Transverse colon (tissue), 3 donors: ENCODE measurements at regions not wholly inside any gene's neighbourhood (a gene's known extent, or its start where the extent isn't known, plus 50 kb on each side); places are given as distances from the start of the nearest gene placed in this dataset.

ENCODE experiments used
- EP300 ChIP-seq: sonication (generic); formaldehyde crosslinking; IDR thresholded peaks from one replicate; pipeline ENCODE4 v1.6.1; 2017; ENCODE audit warnings: antibody characterized with exemption, low read depth
- POLR2A ChIP-seq: fragments of 450-650 bp; IDR thresholded peaks from one replicate; pipeline ENCODE4 v1.6.1; 2016; ENCODE audit warnings: antibody characterized with exemption, mild to moderate bottlenecking, moderate library complexity
- TF ChIP-seq, protein P1 (sequence below), 5 experiments: fragments of 200-600 bp in 3 of 5; fragments of 450-650 bp in 2 of 5; sonication (generic) in 3 of 5; IDR thresholded peaks; 1 replicate in 2 of 5; 2 replicates in 3 of 5; pipeline ENCODE4 v1.5.1; 2016 to 2017; ENCODE audit warnings: antibody characterized with exemption in 5 of 5, inconsistent platforms in 3 of 5, mild to moderate bottlenecking in 2 of 5, moderate library complexity in 1 of 5

DNA sequence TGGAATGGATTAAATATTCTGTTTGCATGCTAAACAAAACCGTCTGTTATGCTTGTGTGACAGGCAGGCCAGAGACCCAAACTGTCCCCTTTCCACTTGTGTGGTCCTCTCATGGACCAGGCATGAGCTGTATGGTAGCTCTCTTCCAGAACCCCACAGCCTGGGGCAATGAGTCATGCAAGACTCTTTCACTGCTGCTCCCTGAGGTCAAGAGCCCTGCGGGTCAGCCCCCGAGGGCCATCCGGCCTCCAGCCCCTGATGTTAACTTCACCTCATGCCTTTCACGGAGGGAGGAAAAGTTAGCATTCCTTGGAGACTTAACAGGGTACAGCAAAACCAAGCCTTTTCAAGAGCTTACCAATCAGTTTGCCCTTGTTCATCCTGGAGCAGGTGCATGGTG lies 239.1 kb upstream of the DIO3 start:
- TF ChIP-seq POLR2A (no peak), EP300 (no peak)
- TF ChIP-seq, protein P1, sequence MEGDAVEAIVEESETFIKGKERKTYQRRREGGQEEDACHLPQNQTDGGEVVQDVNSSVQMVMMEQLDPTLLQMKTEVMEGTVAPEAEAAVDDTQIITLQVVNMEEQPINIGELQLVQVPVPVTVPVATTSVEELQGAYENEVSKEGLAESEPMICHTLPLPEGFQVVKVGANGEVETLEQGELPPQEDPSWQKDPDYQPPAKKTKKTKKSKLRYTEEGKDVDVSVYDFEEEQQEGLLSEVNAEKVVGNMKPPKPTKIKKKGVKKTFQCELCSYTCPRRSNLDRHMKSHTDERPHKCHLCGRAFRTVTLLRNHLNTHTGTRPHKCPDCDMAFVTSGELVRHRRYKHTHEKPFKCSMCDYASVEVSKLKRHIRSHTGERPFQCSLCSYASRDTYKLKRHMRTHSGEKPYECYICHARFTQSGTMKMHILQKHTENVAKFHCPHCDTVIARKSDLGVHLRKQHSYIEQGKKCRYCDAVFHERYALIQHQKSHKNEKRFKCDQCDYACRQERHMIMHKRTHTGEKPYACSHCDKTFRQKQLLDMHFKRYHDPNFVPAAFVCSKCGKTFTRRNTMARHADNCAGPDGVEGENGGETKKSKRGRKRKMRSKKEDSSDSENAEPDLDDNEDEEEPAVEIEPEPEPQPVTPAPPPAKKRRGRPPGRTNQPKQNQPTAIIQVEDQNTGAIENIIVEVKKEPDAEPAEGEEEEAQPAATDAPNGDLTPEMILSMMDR (IDR thresholded peaks at IDR 0.05): no peak
